ENCODE measurements at regions not wholly inside any gene's neighbourhood (a gene's known extent, or its start where the extent isn't known, plus 50 kb on each side); places are given as distances from the start of the nearest gene placed in this dataset.

DNA sequence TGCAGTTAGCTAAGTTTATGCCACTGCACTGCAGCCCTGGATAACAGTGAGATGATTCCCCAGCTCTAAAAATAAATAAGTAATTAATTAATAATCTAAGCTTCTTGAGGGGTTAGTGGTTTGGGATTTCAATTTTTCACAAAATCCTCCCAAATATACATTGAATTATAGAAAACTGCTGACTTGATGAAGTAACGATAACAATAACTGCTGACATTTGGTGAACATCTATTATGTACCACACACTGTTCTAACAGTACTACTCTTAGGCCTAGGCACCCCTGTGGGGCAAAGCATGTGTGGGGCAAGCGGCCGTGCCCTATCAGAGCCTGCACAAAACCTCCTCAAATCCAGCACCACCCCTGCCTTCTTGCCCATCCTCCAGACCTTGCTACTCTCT is 245.8 kb upstream of the EPHA4 start:
- TF ChIP-seq CTCF (conservative IDR thresholded peaks at IDR 0.05): no peak
- TF ChIP-seq EZH2 (IDR thresholded peaks at IDR 0.05; ENCODE audit: low read depth): no peak

Data from PC-9 (cell line).